Islet of Langerhans (tissue), 1 donor: ENCODE measurements at regions not wholly inside any gene's neighbourhood (a gene's known extent, or its start where the extent isn't known, plus 50 kb on each side); places are given as distances from the start of the nearest gene placed in this dataset.

ENCODE experiments used
- FAIRE-seq: peaks from one replicate; lab custom pipeline; 2011; peaks lifted over from hg19 to GRCh38; lab: Jason Lieb, UNC

DNA sequence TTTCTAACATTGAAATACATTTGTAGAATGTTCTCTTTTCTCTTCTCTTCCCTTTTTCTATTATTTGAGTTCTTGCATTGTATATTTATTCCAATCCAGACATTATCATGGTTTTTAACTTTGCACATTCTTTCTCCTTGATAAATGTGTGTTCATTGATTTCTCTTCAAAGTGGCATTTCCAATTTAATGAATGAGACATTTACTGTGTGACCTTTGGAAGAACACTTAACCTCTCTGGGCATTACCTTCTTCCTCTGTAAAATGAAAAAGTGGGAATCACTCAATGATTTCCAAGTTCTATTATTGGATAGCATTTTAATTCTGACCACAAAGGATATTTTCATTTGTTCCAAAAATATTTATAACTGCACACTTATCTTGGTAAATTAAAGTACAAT is 1095.8 kb downstream of the GALC start:
- FAIRE-seq: no peak

DNA sequence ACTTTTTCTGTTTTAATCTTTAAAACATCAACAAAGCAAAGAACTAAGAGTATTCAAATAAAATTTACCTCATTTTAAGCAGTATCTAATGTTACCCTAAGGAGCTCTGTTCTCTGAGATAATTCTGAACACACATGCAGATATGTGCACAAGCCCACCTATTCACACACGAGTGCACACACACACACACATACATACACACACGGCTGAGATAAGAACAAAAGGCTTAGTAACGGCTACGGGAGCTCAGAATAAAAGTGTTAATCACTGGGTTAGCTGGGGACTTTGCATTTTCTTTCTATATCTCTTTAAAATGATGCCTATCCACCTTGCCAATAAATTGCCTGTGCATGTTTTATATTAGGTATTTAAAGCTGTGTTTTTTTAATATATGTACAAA is 1096.3 kb downstream of the GALC start:
- no peak for FAIRE-seq

DNA sequence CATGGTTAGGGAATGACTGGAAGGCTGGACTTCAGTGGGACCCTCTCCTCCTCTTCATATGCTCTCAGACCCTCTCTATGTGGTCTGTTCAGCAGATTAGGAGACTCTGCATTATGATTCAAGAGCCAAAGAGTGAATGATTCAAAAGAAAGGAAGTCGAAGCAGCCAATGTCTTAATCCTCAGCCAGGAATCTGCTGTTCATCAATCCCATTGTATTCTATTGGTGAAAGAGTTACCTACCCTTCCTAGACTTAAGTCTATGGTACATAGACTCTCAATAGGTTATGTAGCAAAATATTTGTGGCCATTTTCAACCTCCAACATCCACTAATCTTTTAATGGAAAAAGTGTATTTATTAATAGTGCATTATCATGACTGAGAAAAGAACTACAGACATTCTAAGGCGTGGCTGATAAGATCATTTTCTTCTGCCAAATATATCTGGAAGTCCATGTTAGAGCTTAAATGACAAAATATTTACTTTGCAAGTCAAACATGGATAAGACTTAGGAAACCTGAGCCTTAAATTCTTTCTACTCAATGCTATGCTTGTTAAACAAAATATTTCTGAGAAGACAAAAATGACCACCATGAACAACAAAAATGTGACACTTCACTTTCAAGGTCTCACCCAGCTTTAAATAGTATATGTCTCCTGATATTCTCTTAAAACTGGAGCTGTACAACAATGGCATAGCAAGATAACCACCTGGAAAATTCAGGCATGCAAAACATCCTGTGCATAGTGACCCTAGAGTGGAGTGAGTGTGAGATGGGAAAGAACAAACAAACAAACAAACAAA is 1100.6 kb downstream of the GALC start:
- no peak for FAIRE-seq

DNA sequence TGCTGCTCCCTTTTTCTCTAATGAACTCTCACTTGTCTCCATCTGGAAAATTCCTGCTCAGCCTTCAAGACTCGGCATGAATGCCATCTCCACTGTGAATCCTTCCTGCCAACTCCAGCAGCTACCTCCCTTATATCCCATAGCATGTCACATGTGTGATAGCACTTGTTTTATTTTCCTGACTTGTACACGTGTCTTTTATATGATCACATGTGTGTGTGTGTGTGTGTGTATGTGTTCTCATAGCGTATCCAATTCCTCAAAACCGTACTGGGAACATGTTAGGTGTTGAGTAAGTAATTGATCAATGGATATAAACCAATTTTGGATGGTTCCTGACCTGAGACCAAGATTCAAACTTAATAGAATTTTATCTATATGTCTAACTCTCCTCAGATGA is 1107.7 kb downstream of the GALC start:
- FAIRE-seq: no peak

DNA sequence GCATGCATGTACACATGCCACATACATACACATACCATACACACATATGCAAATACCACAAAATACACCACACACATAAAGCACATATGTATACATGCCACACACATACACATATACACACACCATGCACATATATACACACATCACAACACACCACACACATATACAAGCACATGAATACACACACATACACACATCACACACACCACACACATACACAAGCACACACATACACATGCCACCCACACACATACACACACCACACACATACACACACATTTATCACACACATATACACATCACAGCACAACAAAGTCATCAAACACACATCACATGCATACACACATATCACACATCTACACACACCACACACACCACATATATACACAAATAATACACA is 1108.5 kb downstream of the GALC start:
- no peak for FAIRE-seq

DNA sequence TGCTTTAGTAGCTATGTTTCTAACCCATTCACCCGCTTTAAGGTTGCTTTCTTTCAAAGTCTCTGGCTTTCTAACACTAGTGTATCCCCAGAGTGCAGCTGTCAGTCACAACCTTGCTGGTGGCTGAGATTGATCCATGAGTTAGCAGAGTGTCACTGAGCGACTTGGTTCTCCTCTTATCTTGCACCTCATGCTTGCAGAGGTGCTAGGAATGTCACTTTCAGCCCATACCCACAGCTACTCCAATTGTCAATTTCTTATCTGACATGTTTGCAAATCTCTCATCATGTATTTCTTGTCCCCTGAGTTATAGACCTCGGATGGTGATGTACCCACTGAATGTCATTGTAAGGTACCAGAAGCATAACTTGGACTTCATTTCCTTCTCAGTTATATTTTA is 1110.2 kb downstream of the GALC start:
- FAIRE-seq: no peak

DNA sequence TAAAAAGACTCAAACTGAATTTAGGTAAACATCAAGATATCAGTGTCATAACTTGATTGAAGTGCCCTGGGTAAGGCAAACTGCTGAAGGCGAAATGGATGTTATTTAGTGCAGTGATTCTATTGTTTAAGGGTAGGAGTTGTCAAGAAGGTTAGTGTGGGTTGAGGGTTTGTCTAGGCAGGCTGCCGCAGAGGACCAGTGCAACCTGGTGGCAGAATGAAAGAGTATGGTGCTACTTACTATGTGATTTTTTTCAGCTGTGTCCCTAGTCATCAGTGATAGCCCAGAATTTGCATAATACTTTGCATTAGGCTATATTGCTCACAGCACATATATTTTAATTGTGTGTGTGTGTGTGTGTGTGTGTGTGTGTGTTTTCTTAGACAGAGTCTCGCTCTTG is 1127.0 kb downstream of the GALC start:
- no peak for FAIRE-seq

DNA sequence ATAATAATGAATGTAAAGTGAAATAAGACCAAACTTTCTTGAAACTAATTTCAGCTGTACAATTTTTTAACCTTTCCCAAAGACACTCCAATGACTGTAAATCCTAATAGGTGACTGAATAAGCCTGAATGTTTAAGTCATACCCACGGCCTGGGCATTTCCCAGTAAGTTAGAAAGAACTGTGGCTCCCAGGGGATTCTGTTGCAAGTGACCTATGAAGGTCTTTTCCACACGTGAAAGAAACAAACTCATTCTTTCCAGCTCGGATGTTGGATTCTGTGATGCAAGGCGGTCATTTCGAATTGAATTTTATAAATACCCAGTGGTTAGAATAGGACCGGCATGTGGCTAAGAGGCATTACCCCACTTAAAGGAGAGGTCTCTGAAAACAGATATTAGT is 1134.4 kb downstream of the GALC start:
- FAIRE-seq: no peak

DNA sequence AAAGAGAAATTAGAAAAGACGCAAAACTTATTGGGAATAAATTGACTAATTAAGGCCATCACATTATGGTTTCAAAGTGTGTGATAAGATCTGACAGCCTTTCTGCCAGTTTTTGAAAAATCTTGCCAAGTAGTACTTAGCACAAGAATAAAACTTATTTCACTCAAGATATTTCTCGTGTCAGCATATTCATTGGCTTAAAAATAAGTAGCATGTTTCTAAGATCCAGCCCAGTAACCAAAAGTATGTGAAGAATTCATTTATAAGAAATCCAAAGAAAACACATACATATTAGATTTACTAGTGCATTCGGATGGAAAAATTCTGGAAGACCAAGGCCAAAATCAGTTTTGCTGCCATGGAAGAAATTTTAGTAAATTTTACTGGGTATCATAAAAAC is 1135.0 kb downstream of the GALC start:
- FAIRE-seq: no peak

DNA sequence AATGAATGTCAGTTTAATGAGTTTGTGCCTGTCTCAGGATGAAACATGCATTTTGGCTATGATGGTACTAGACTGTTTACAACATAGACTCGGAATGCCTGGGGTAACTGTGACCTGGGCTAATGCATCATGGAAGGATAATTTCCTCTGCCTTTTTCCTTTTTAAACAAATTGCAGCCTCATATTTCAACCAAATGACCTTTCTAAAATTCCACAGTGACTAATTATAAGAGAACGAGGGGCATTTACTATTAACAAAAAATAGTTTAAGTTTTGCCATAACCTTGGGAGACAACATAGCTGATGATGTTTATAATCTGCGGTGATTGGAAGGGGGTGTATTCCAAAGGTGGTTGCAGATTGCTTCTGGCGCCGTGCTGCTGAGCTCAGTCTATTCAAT is 1140.5 kb downstream of the GALC start:
- FAIRE-seq: no peak

DNA sequence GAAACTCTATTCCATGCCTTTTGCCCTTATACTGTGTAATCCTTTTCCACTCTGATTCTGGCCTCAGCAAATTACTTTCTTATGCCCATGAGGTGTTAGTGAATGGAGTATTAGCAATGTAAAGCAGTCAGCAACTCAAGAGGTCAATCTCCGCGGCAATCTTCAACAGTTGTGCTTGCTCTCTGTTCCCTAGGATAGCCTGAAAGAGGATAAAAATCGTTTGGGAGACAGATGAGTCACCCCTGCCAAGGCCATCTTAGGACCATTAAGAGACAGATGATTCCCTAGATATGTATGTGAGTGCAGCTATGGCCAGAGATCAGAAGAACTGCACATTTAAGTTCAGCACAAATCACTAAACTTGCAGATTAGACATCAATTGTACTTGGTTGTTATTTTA is 1145.8 kb downstream of the GALC start:
- no peak for FAIRE-seq

DNA sequence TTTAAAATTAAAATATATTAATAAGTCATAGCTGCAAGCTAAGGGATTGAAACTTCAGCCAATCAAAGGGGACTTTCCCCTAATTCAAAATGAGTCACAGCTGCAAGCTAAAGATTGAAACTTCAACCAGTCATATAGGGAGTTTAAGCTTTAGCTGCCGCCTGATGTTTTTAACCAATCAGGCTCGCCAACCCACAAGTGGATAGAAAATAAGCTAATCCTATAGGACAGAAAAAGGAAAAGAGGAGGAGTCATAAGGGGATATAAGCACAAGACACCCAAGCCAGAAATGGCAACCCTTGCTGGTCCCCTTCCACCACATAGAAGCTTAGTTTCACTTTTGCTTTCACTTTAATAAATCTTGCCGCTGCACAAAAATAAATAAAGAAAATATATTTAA is 1154.6 kb downstream of the GALC start:
- no peak for FAIRE-seq

DNA sequence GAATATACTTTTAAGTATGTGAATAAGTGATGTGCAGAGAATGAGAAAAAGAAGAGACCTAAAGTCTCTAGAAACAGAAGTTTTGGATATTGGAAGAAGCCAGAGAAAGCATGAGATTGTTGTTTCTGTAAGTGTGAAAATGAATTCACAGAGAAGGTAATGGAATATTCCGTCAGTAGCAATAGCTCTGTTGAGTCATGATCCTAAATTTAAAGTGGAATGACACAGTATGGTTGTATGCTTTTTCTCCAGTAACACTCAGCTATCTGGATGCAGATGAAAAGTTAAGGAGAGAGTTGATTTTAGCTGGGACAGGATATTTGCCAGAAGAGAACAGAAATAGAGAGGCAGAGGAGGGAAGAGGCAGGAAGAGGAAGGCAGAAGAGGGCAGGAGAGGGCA is 1166.3 kb downstream of the GALC start:
- FAIRE-seq: no peak

DNA sequence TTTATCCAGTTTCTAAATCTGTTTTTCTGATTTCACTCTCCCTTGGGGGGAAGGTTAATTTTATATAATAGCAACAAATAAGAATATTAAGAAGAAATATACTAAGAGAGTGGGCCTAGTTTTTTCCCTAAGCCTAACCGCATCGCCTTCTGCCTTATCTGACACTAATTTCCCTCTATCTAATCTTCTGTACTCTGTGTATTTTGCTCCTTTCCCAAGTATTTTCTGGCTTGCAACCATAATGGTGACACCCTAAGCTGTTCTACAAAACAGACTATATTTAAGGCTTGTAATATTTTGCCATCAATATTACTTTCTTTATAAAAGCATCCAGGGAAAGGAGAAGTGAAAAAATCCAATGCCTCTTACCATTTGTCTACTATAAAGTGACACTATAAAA is 1168.8 kb downstream of the GALC start:
- FAIRE-seq: no peak

DNA sequence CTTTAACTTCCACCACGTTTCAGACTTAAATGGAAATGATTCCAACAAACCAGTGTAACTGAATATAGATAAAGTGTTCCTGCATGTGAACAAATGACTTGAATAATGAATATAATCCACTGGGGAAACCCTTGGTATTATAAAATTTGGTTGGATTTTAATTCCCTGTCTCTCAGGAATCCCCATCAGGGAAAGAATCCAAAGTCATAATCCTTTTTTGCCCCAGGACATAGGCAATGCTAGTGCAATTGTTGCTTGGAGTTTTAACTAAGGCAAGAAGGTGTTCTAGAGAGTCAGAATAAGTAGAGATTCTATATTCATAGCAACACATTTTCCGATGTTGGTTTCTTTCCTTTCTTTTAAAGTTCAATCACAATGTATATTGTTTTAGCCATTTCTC is 1169.4 kb downstream of the GALC start:
- FAIRE-seq: no peak

DNA sequence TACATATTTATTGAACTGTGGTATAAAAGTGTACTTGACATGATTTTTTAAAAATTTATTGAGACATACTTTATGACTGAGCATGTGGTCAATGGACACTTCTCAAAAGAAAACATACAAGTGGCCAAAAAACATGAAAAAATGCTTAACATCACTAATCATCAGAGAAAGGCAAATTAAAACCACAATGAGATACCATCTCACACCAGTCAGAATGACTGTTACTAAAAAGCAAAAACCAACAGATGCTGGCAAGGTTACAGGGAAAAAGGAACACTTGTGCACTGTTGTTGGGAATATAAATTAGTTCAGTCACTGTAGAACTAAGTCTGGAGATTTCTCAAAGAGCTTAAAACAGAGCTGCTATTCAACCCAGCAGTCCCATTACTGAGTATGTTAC is 1177.6 kb downstream of the GALC start:
- no peak for FAIRE-seq

DNA sequence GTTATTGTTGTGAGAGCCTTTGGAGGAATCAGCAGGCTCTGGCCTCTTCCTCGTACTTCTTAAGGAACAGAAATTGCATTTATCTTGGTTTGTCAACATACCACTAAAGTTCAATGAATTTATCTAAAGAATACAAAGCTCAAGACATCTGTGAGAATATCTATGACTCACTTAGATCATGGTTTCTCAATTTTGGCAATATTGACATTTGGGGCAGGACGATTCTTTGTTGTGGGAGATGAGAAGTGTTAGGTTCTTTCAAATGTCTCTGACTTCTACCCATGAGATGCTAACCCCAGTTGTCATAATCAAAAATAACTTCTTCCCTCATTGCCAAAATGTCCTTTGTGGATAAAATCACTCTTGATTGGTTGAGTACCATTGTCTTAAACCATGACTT is 1190.3 kb downstream of the GALC start:
- no peak for FAIRE-seq

DNA sequence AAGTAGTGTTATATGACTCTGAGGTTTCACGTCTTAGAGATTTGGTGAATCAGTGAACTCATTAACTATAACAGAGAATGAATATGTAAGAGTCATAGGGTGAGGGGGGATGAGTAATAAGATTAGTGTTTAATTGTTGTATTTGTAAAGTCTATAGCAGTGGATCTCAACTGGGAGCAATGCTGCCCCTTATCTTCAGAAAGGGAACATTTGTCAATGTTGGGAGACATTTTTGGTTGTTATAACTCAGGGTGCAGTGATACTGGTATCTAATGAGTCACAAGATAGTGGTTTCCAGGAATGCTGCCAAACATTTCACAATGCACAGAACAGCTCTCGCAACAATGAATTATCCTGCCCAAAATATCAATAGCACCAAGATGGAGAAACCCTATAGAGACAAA is 1193.7 kb downstream of the GALC start:
- no peak for FAIRE-seq

DNA sequence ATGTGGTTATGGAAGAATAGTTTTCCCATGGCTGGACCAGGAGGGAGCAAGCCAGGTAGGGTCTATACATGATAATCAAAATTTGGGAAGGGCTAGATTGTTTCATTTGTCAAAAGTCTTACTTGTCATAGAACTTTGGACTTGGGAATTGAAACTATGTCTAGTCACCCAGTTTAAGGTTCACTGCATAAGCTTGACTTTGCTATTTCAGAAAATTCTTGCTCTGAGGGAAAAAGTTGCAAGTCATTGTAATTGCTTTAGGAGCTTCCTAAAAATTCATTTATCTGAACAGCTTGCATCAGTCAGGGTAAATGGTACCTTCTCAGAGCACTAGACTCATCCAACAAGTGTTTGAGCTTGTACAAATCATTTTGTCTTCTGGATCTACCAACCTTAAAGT is 1194.7 kb downstream of the GALC start:
- FAIRE-seq: no peak

DNA sequence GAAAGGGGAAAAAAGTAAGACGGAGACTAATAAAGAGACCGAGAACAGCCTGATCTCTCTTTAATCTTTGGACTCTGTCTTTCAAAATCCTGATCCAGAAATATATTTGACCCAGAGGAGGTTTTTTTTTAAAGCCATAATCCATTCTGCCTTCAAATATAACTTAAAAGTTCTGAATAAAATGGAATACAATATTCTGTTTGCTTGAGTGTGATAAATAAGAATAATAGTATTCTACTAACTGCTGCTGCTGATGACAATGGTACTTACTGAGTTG is 1196.0 kb downstream of the GALC start:
- FAIRE-seq: no peak

DNA sequence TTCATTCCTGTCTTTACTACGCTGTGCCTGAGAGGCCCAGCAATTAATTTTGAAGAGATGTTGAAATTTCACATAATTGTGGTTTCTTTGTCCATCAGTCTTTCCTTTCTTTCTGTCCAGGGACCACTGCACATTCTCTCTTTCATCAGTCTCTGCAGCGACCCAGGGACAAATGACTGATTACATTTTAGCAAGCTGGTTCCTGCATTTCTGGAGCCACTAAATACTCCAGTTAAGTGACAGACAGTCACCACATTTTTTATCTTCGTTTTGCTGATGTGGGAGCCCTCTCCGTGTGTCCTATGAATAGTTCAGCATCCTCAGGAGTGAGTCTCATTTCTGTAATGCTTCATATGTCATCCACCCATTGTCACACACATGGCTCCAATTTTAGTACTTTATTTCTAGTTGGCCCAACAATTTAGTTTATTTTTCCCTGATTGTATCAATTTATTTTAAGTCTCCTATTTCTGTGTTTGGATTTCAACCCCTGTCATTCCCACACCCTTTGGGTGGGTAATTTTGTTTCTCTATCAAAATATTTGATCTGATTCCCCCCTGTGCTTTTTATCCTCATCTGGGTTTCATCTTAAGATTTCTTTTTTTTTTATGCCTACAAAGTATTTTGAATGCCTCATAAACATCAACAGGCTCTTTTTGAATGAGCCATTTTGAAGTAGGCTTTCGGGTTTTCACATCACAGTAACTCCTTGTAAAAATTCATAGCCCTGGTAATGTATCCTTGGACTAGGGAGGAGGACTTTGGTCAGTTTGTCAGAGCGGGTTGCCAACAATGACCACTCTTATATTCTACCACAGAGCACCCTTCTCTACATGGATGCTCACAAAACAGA is 1196.5 kb downstream of the GALC start:
- FAIRE-seq: no peak

DNA sequence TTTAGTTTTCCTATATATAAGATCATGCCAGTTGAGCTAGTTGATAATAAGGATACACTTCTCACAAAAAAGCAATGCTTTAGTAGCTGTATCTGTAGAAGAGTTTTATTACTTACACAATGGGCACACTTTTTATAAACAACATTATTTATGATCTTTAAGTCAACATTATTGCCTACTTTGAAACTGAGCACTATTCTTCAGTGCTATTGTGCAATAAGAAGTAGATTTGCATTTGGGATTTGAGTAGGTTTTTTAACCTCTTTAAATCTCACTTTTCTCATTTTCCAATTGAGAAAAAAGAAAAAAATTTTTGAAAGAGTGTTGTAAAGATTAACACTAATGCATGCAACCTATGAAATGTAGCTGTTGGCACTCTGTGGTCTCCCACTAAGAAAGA is 1198.3 kb downstream of the GALC start:
- FAIRE-seq: no peak

DNA sequence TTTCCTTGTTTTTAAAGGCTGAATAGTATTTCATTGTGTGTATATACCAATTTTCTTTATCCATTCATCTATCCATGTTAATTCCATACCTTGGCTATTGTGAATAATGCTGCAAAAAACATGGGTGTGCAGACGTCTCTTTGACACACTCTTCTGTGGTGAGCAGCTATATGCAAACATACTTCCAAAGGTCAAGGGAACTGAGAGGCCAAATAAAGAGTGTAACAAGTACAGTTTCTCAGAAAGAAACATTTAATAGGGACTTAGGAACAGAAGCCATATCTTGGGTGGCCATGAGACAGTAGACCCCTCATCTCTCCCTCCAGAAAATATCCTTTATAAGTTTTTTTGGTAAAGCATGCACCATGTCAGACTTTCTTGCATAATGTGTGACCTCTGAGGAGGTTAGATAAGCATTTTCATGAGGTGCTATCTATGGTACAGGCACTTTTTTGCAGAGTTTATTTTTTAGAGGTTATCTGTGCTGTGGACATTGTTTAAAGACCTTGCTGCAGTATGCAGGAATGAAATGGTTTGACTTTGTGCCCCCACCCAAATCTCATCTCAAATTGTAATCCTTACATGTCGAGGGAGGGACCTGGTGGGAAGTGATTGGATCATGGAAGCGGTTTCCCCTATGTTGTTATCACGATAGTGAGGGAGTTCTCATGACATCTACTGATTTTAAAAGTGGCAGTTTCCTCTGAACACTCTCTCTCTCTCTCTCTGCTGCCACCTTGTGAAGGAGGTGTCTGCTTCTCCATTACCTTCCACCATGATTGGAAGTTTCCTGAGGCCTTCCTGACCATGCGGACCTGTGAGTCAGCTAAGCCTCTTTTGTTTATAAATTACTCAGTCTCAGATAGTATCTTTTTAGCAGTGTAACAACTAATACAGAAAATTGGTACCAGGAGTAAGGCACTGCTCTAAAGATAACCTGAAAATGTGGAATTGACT is 1202.3 kb downstream of the GALC start:
- FAIRE-seq: no peak
